Endothelial cell (in vitro differentiated cells): ENCODE measurements at regions not wholly inside any gene's neighbourhood (a gene's known extent, or its start where the extent isn't known, plus 50 kb on each side); places are given as distances from the start of the nearest gene placed in this dataset.

Experiments
- DNase-seq: peaks from one replicate; pipeline ENCODE4 v3.0.0; 2021; ENCODE audit warnings: low spot score
- H3K27ac Mint-ChIP-seq: one replicate; pipeline ENCODE4 v1.8.0; 2021; ENCODE audit warnings: mixed read lengths, inconsistent platforms; ENCODE audit not compliant: unreplicated experiment
- H3K27me3 Mint-ChIP-seq: one replicate; pipeline ENCODE4 v1.8.0; 2021; ENCODE audit warnings: mild to moderate bottlenecking, moderate library complexity, mixed read lengths, inconsistent platforms; ENCODE audit not compliant: unreplicated experiment
- H3K36me3 Mint-ChIP-seq: one replicate; pipeline ENCODE4 v1.8.0; 2021; ENCODE audit warnings: mild to moderate bottlenecking, low read depth, mixed read lengths, inconsistent platforms; ENCODE audit not compliant: unreplicated experiment
- H3K4me1 Mint-ChIP-seq: one replicate; pipeline ENCODE4 v1.8.0; 2021; ENCODE audit warnings: mild to moderate bottlenecking, mixed read lengths, inconsistent platforms; ENCODE audit not compliant: unreplicated experiment
- H3K4me3 Mint-ChIP-seq: one replicate; pipeline ENCODE4 v1.8.0; 2021; ENCODE audit warnings: mild to moderate bottlenecking, mixed read lengths, inconsistent platforms; ENCODE audit not compliant: unreplicated experiment
- H3K9me3 Mint-ChIP-seq: one replicate; pipeline ENCODE4 v1.8.0; 2021; ENCODE audit warnings: mixed read lengths, inconsistent platforms; ENCODE audit not compliant: unreplicated experiment
- CTCF ChIP-seq: fragments of 200-600 bp; sonication (generic); IDR thresholded peaks from one replicate; pipeline ENCODE4 v1.5.0; 2021; ENCODE audit warnings: antibody characterized with exemption; ENCODE audit not compliant: unreplicated experiment

DNA sequence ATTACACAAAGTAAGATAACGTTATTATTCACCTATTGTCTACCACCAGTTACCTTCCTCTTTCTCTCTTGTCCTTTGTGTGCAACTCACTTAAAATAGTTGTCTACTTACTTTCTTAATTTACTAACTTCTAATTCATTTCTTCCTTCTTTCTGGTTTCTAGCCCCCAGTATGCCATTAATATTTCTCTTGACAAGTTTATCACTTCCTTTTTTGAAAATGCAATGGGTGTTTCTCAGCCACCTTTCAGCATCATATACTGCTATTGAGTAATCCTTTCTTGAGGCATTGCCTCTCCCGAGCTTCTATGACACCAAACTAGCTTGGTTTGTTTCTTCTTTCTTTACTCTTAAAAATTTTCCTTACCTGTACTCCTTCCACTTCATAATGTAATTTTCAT, 633.6 kb downstream of the TMTC2 start:
- no peak overlapping the region for H3K27ac Mint-ChIP-seq
- DNase-seq, result no peak
- H3K4me3 Mint-ChIP-seq, result no peak overlapping the region
- no peak for TF ChIP-seq CTCF
- H3K27me3 Mint-ChIP-seq, result no peaks in the 10 kb centered on the region
- H3K4me1 Mint-ChIP-seq, result peaks cover 4% of the 10 kb centered on the region
- H3K9me3 Mint-ChIP-seq, result no peaks in the 10 kb centered on the region
- no peaks in the 10 kb centered on the region for H3K36me3 Mint-ChIP-seq

DNA sequence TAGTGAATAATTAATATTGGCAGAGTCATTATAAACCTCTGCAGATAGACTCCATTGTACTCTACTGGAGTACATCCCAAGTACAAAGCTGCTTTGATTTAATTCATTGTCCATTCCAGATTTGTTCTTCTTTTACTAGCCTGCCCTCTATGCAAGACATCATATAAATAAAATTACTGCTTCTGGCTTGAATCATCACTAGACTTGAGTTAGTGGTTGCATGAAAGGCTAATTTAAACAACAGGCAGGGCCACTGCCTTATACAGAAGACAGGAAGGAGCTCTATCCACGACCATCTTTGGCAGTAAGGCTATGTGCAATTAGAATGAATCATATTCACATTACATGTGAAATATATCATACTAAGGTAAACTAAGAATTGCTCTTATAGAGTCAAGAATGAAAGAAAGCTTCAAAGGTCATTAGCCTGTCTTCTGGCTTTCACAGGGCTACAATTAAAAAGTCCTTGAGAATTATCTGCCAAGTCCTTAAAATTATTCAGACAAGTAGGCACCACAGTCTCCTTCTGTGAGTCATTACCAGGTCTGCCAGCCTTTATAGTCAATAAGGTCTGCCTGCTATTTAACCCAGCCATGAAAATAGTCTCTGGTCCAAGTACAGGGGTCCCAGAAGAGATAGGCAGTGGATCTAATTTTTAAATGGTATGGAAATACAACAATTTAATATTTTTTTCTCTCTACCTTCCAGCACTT, 631.8 kb downstream of the TMTC2 start:
- H3K36me3 Mint-ChIP-seq, result no peaks in the 10 kb centered on the region
- no peak for DNase-seq
- H3K27me3 Mint-ChIP-seq, result no peaks in the 10 kb centered on the region
- no peak overlapping the region for H3K27ac Mint-ChIP-seq
- peaks cover 10% of the 10 kb centered on the region for H3K4me1 Mint-ChIP-seq
- H3K4me3 Mint-ChIP-seq, result no peak overlapping the region
- no peak for TF ChIP-seq CTCF
- H3K9me3 Mint-ChIP-seq, result no peaks in the 10 kb centered on the region

GRCh38 chr12:83317595-83317994, 630.9 kb downstream of the TMTC2 start:
- no peaks in the 10 kb centered on the region for H3K9me3 Mint-ChIP-seq
- no peak overlapping the region for H3K4me3 Mint-ChIP-seq
- DNase-seq, result no peak
- H3K4me1 Mint-ChIP-seq, result peaks cover 10% of the 10 kb centered on the region
- H3K36me3 Mint-ChIP-seq, result no peaks in the 10 kb centered on the region
- H3K27ac Mint-ChIP-seq, result no peak overlapping the region
- TF ChIP-seq CTCF, result no peak
- H3K27me3 Mint-ChIP-seq, result no peaks in the 10 kb centered on the region

- H3K36me3 Mint-ChIP-seq, result no peaks in the 10 kb centered on the region
- H3K4me3 Mint-ChIP-seq, result no peak overlapping the region
- TF ChIP-seq CTCF, result no peak
- no peaks in the 10 kb centered on the region for H3K27me3 Mint-ChIP-seq
- peaks cover 6% of the 10 kb centered on the region for H3K4me1 Mint-ChIP-seq
- H3K27ac Mint-ChIP-seq, result no peak overlapping the region
- no peaks in the 10 kb centered on the region for H3K9me3 Mint-ChIP-seq
- no peak for DNase-seq
Measured at GRCh38 chr12:83313827-83314226, 627.1 kb downstream of the TMTC2 start.

DNA sequence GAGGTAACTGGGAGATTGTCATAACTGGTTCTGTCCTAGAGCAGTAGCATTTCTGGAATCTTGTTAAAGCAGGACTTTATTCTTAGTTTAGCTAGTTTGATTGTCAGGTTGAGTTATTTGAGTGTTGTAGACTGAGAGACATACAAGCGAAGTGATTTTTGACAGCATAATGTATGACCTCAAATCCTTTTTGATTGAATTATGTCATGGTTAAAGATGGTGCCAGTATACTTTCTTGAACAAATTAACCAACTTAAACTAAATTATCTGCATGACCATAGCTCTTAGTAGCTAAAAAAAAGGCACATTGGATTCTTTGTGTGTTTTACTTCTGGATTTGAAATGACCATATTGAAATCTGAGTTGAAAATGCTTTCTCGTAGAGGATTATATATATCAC, 626.6 kb downstream of the TMTC2 start:
- no peak for DNase-seq
- Mint-ChIP-seq H3K27me3 (no peaks in the 10 kb centered on the region), H3K36me3 (no peaks in the 10 kb centered on the region), H3K27ac (no peak overlapping the region), H3K9me3 (no peaks in the 10 kb centered on the region), H3K4me1 (peaks cover 6% of the 10 kb centered on the region), H3K4me3 (no peak overlapping the region)
- no peak for TF ChIP-seq CTCF
